Tibial nerve (tissue), 4 donors: ENCODE measurements at regions not wholly inside any gene's neighbourhood (a gene's known extent, or its start where the extent isn't known, plus 50 kb on each side); places are given as distances from the start of the nearest gene placed in this dataset.
"Not testable (repeated sequence)": the region's sequence is repeated elsewhere in the genome, so short reads cannot be mapped to it uniquely, and the experiment has no call there.

Source experiments
- DNase-seq, 2 donors: peaks; one replicate each; pipeline ENCODE4 v3.0.0-alpha.2; 2019; ENCODE audit warnings: low spot score in 2 of 2
- H3K27ac ChIP-seq, 4 donors: fragments of 200-600 bp; sonication (generic) in 3 of 4; one replicate each; pipeline ENCODE4 v1.5.1; 2017 to 2019; ENCODE audit warnings: mild to moderate bottlenecking in 1 of 4
- H3K27me3 ChIP-seq, 2 donors: fragments of 200-600 bp; sonication (generic) in 1 of 2; one replicate each; pipeline versions ENCODE4 v1.5.1 to v1.6.0; 2017 to 2019
- H3K36me3 ChIP-seq, 3 donors: fragments of 200-600 bp; sonication (generic); one replicate each; pipeline ENCODE4 v1.5.1; 2018 to 2019
- H3K4me1 ChIP-seq, 4 donors: fragments of 200-600 bp; sonication (generic) in 3 of 4; one replicate each; pipeline ENCODE4 v1.5.1; 2017 to 2019
- H3K4me3 ChIP-seq, 4 donors: fragments of 200-600 bp; sonication (generic) in 3 of 4; one replicate each; pipeline ENCODE4 v1.5.1; 2017 to 2019; ENCODE audit warnings: mild to moderate bottlenecking in 1 of 4, moderate library complexity in 1 of 4
- H3K9me3 ChIP-seq, 4 donors: fragments of 200-600 bp; sonication (generic) in 3 of 4; one replicate each; pipeline ENCODE4 v1.5.1; 2017 to 2019
- CTCF ChIP-seq, 5 experiments: fragments of 200-600 bp in 3 of 5; fragments of 450-650 bp in 2 of 5; sonication (generic) in 3 of 5; IDR thresholded peaks; one replicate each; pipeline ENCODE4 v1.5.1; 2016 to 2019; ENCODE audit warnings: antibody characterized with exemption in 5 of 5, mild to moderate bottlenecking in 3 of 5, moderate library complexity in 2 of 5
- EP300 ChIP-seq, 2 donors: sonication (generic); formaldehyde crosslinking; IDR thresholded peaks; one replicate each; pipeline ENCODE4 v1.6.1; 2017; ENCODE audit warnings: antibody characterized with exemption in 2 of 2, mild to moderate bottlenecking in 1 of 2
- POLR2A ChIP-seq, 2 donors: fragments of 450-650 bp; IDR thresholded peaks; one replicate each; pipeline ENCODE4 v1.6.1; 2017; ENCODE audit warnings: antibody characterized with exemption in 2 of 2, mild to moderate bottlenecking in 2 of 2, moderate library complexity in 2 of 2
- WGBS, 2 donors: methylation state at CpG; one replicate each; pipeline ENCODE4 v1.1.5; 2018; 5-methylcytosine and 5-hydroxymethylcytosine counted together

GRCh38 chr10:27359792-27360355 lies 119.3 kb upstream of the ACBD5 start:
- H3K36me3 ChIP-seq: no peaks in the 10 kb centered on the region

GRCh38 chr10:27356738-27357137 lies 116.1 kb upstream of the ACBD5 start:
- H3K36me3 ChIP-seq: no peaks in the 10 kb centered on the region
- TF ChIP-seq POLR2A (IDR thresholded peaks at IDR 0.05): no peak
- no peak for TF ChIP-seq CTCF (IDR thresholded peaks at IDR 0.05)
- no peaks in the 10 kb centered on the region for H3K27me3 ChIP-seq
- H3K27ac ChIP-seq: no peak overlapping the region
- WGBS, 2 donors: 84 to 93% methylated on average over 8 of the region's 8 CpGs
- no peaks in the 10 kb centered on the region for H3K9me3 ChIP-seq
- no peak for DNase-seq
- no peaks in the 10 kb centered on the region for H3K4me1 ChIP-seq
- H3K4me3 ChIP-seq: no peak overlapping the region

More at GRCh38 chr10:27359792-27360355, 119.3 kb upstream of the ACBD5 start:
- DNase-seq: no peak
- H3K4me3 ChIP-seq: no peak overlapping the region
- no peak overlapping the region for H3K27ac ChIP-seq
- no peak for TF ChIP-seq CTCF (IDR thresholded peaks at IDR 0.05)
- no peak for TF ChIP-seq EP300 (IDR thresholded peaks at IDR 0.05)
- TF ChIP-seq POLR2A (IDR thresholded peaks at IDR 0.05): no peak
- H3K9me3 ChIP-seq: no peaks in the 10 kb centered on the region
- H3K4me1 ChIP-seq: no peaks in the 10 kb centered on the region
- WGBS, 2 donors: 54 to 73% methylated on average over 12 of the region's 12 CpGs
- H3K27me3 ChIP-seq: no peaks in the 10 kb centered on the region

- no peaks in the 10 kb centered on the region for H3K9me3 ChIP-seq
- H3K27me3 ChIP-seq: no peaks in the 10 kb centered on the region
- H3K36me3 ChIP-seq: no peaks in the 10 kb centered on the region
- no peak overlapping the region for H3K4me3 ChIP-seq
- DNase-seq: no peak
- 92 to 93% methylated on average over 7 of the region's 7 CpGs for WGBS, 2 donors
- H3K4me1 ChIP-seq: no peaks in the 10 kb centered on the region
- H3K27ac ChIP-seq: no peak overlapping the region
- no peak for TF ChIP-seq EP300 (IDR thresholded peaks at IDR 0.05)
- no peak for TF ChIP-seq CTCF (IDR thresholded peaks at IDR 0.05)
- no peak for TF ChIP-seq POLR2A (IDR thresholded peaks at IDR 0.05)
Observed at GRCh38 chr10:27355918-27356573, 115.4 kb upstream of the ACBD5 start.

GRCh38 chr10:27354643-27355270 lies 114.2 kb upstream of the ACBD5 start:
- 42 to 49% methylated on average over 9 of the region's 11 CpGs for WGBS, 2 donors
- not testable (repeated sequence) for H3K27ac ChIP-seq, H3K4me1 ChIP-seq, H3K27me3 ChIP-seq, H3K4me3 ChIP-seq, H3K9me3 ChIP-seq, H3K36me3 ChIP-seq, DNase-seq

- not testable (repeated sequence) for H3K9me3 ChIP-seq, H3K4me1 ChIP-seq, H3K36me3 ChIP-seq, H3K27me3 ChIP-seq, H3K27ac ChIP-seq, H3K4me3 ChIP-seq, DNase-seq
- 56 to 65% methylated on average over 5 of the region's 5 CpGs for whole genome bisulfite sequencing, 2 donors
Observed at GRCh38 chr10:27354100-27354499, 113.5 kb upstream of the ACBD5 start.

- 90 to 92% methylated on average over 19 to 20 of the region's 20 CpGs for WGBS, 2 donors
- DNase-seq: no peak
- no peaks in the 10 kb centered on the region for H3K9me3 ChIP-seq
- no peaks in the 10 kb centered on the region for H3K36me3 ChIP-seq
- no peaks in the 10 kb centered on the region for H3K4me1 ChIP-seq
- no peaks in the 10 kb centered on the region for H3K27me3 ChIP-seq
- no peak overlapping the region for H3K27ac ChIP-seq
- no peak overlapping the region for H3K4me3 ChIP-seq
- TF ChIP-seq EP300 (IDR thresholded peaks at IDR 0.05) (no peak), POLR2A (IDR thresholded peaks at IDR 0.05) (no peak), CTCF (IDR thresholded peaks at IDR 0.05) (no peak)
Observed at GRCh38 chr10:27349987-27350386, 109.4 kb upstream of the ACBD5 start.

- H3K9me3 ChIP-seq, DNase-seq, H3K4me1 ChIP-seq, H3K27ac ChIP-seq, H3K36me3 ChIP-seq, H3K4me3 ChIP-seq, H3K27me3 ChIP-seq: not testable (repeated sequence)
- WGBS, 2 donors: 18 to 28% methylated on average over 4 of the region's 4 CpGs
Observed at GRCh38 chr10:27347827-27348207, 107.2 kb upstream of the ACBD5 start.
